ENCODE measurements at regions not wholly inside any gene's neighbourhood (a gene's known extent, or its start where the extent isn't known, plus 50 kb on each side); places are given as distances from the start of the nearest gene placed in this dataset.
A peak's percentile ranks its signal among the peaks of the same experiment; 100 is the strongest.
"Not testable (repeated sequence)": the region's sequence is repeated elsewhere in the genome, so short reads cannot be mapped to it uniquely, and the experiment has no call there.

GRCh38 chr22:40094485-40094884 lies 83.2 kb upstream of the TNRC6B start:
- no peak for DNase-seq

- DNase-seq = not testable (repeated sequence)
Measured at GRCh38 chr22:40099887-40100286, 77.8 kb upstream of the TNRC6B start.

GRCh38 chr22:40105755-40106154 lies 72.0 kb upstream of the TNRC6B start:
- no peak for DNase-seq

GRCh38 chr22:40107244-40107643 lies 70.5 kb upstream of the TNRC6B start:
- DNase-seq = no peak

GRCh38 chr22:40107851-40108378 lies 69.8 kb upstream of the TNRC6B start:
- DNase-seq = peak; percentile 19

- no peak for DNase-seq
Measured at GRCh38 chr22:40108396-40108795, 69.3 kb upstream of the TNRC6B start.

GRCh38 chr22:40108926-40109325 lies 68.8 kb upstream of the TNRC6B start:
- DNase-seq = not testable (repeated sequence)

GRCh38 chr22:40111451-40111850 lies 66.3 kb upstream of the TNRC6B start:
- DNase-seq = no peak

GRCh38 chr22:40112595-40112994 lies 65.1 kb upstream of the TNRC6B start:
- no peak for DNase-seq

GRCh38 chr22:40113696-40114095 lies 64.0 kb upstream of the TNRC6B start:
- no peak for DNase-seq

- no peak for DNase-seq
Measured at GRCh38 chr22:40114411-40114810, 63.3 kb upstream of the TNRC6B start.

GRCh38 chr22:40116496-40117200 lies 61.1 kb upstream of the TNRC6B start:
- no peak for DNase-seq

GRCh38 chr22:40118979-40119378 lies 58.7 kb upstream of the TNRC6B start:
- DNase-seq = no peak

- no peak for DNase-seq
Measured at GRCh38 chr22:40120848-40121247, 56.9 kb upstream of the TNRC6B start.

GRCh38 chr22:40121461-40121860 lies 56.3 kb upstream of the TNRC6B start:
- no peak for DNase-seq

GRCh38 chr22:40122792-40123191 lies 54.9 kb upstream of the TNRC6B start:
- DNase-seq = no peak

GRCh38 chr22:40123387-40123786 lies 54.3 kb upstream of the TNRC6B start:
- DNase-seq = no peak
